Naive thymus-derived CD8-positive, alpha-beta T cell (primary cell): ENCODE measurements at regions not wholly inside any gene's neighbourhood (a gene's known extent, or its start where the extent isn't known, plus 50 kb on each side); places are given as distances from the start of the nearest gene placed in this dataset.
A peak's percentile ranks its signal among the peaks of the same experiment; 100 is the strongest.
"Not testable (repeated sequence)": the region's sequence is repeated elsewhere in the genome, so short reads cannot be mapped to it uniquely, and the experiment has no call there.

Source experiments
- ATAC-seq, 2 donors: fragments of 150-1000 bp; cut with Tn5 transposase in 1 of 2; sonication (Bioruptor Pico), chemical (Tn5 transposase) in 1 of 2; 1 replicate in 1 of 2; 2 replicates in 1 of 2; pipeline ENCODE4 v1.10.0; 2021; ENCODE audit warnings: mild to moderate bottlenecking in 2 of 2, moderate library complexity in 2 of 2
- POLR2A ChIA-PET: fragments of 350-600 bp; sonication (Branson Sonifier 250); formaldehyde crosslinking; loops from one replicate; lab custom pipeline; 2021; ENCODE audit warnings: antibody characterized with exemption; lab: Charles Lee
- DNase-seq, 10 donors: peaks; one replicate each; pipeline versions ENCODE4 v3.0.0 to v3.0.0-alpha.2; 2020 to 2022
- H3K27ac Mint-ChIP-seq, 10 donors: one replicate each; pipeline ENCODE4 v1.8.0; 2020 to 2022; ENCODE audit warnings: mild to moderate bottlenecking in 10 of 10, mixed read lengths in 10 of 10, moderate library complexity in 4 of 10, inconsistent platforms in 1 of 10
- H3K27me3 Mint-ChIP-seq, 5 donors: one replicate each; pipeline ENCODE4 v1.8.0; 2021 to 2022; ENCODE audit warnings: mixed read lengths in 5 of 5
- H3K36me3 Mint-ChIP-seq, 3 donors: one replicate each; pipeline ENCODE4 v1.8.0; 2020 to 2022; ENCODE audit warnings: mixed read lengths in 3 of 3, mild to moderate bottlenecking in 2 of 3, inconsistent platforms in 1 of 3
- H3K4me1 Mint-ChIP-seq, 4 donors: one replicate each; pipeline ENCODE4 v1.8.0; 2021 to 2022; ENCODE audit warnings: mixed read lengths in 4 of 4
- H3K4me3 Mint-ChIP-seq, 10 donors: one replicate each; pipeline ENCODE4 v1.8.0; 2020 to 2022; ENCODE audit warnings: mild to moderate bottlenecking in 10 of 10, mixed read lengths in 10 of 10, moderate library complexity in 6 of 10, inconsistent platforms in 1 of 10
- H3K9me3 Mint-ChIP-seq, 9 donors: one replicate each; pipeline ENCODE4 v1.8.0; 2020 to 2022; ENCODE audit warnings: mixed read lengths in 9 of 9, mild to moderate bottlenecking in 3 of 9, inconsistent platforms in 1 of 9, moderate library complexity in 1 of 9

DNA sequence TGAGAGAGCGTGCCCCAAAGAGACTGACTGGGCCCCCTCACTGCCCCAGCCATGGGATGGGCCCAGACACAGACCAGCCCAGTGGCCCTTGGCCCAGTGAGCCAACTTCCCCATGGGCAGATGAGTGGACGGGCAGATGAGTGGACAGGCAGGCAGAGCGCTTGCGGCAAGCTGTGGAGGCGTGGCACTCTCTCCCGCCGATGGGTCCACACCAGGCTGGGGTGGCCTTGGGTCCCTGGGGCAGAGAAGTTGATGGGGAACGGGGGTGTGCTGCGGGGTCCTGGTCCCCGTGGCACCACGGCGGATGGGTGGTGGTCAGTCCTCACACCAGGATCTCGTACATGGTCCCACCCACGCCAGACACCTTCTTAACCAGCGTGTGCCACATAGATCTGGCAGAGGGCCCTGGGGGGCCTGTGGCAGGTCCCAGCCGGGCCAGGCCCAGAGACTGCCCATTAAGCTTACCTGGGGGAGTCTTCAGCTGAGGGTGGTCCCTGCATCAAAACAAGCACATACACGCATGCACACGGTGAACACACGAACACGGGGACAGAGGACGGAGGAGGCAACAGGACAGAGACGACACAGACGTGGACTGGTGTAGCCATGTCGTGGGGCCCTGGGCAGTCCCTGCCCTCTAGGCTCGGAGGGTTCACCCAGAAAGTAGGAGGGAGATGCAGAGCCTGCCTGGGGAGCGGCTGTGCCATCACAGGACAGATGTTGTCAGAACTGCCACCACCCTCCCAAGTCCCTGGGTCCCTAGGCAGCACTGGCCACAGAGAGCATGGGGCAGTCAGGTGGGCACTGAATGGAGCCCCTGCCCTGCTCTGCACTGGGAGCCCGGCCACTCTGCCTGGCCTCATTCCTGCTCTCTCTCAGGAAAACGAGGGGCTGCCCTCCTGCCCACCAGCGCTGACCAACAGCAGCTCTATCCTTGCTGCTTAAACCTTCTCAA lies 182.2 kb downstream of the IGLL1 start:
- no peak for ATAC-seq
- H3K36me3 Mint-ChIP-seq = no peaks in the 10 kb centered on the region
- H3K4me1 Mint-ChIP-seq = peaks cover 0 to 2% (median 0%) of the 10 kb centered on the region in 4 donors
- no peak overlapping the region for H3K27ac Mint-ChIP-seq
- DNase-seq = no peak
- no peak overlapping the region for H3K4me3 Mint-ChIP-seq
- no peaks in the 10 kb centered on the region for H3K9me3 Mint-ChIP-seq
- H3K27me3 Mint-ChIP-seq = peaks cover 0 to 3% (median 0%) of the 10 kb centered on the region in 5 donors
- POLR2A ChIA-PET = no interaction called here

DNA sequence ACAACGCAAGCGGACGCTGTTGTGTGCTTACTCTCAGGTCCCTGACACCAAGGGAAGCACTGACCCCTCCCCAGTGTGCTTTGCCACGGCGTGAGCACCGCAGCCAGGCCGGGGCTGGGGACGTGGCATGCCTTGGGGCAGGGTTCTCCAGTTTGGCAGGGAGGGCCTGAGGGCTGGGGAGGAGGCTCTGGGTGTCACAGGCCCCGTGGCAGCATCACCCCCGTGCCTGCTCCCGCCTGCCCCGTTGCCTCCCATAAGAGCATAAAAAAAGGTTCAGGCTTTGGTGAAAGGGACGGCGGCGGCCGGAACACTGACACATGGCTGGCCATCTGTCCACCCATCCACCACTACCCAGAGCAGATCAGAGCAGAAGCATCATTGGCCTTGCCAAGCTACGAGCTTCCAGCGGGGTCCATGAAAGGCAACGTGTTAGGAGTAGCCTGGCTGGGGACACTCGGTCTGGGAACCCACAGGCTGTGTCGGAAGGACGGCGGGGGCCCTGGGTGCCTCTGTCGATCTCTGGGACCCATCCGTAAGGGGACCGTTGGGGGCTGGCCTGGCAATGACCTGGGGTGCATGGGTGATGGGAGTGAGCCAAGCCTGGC lies 183.0 kb downstream of the IGLL1 start:
- H3K36me3 Mint-ChIP-seq = no peaks in the 10 kb centered on the region
- ATAC-seq (no peak), DNase-seq (peak in 1 of 10 donors; percentile 46)
- H3K4me3 Mint-ChIP-seq = no peak overlapping the region
- H3K9me3 Mint-ChIP-seq = no peaks in the 10 kb centered on the region
- peaks cover 0 to 1% (median 0%) of the 10 kb centered on the region in 4 donors for H3K4me1 Mint-ChIP-seq
- H3K27me3 Mint-ChIP-seq = peaks cover 0 to 3% (median 0%) of the 10 kb centered on the region in 5 donors
- POLR2A ChIA-PET = no interaction called here
- no peak overlapping the region for H3K27ac Mint-ChIP-seq

DNA sequence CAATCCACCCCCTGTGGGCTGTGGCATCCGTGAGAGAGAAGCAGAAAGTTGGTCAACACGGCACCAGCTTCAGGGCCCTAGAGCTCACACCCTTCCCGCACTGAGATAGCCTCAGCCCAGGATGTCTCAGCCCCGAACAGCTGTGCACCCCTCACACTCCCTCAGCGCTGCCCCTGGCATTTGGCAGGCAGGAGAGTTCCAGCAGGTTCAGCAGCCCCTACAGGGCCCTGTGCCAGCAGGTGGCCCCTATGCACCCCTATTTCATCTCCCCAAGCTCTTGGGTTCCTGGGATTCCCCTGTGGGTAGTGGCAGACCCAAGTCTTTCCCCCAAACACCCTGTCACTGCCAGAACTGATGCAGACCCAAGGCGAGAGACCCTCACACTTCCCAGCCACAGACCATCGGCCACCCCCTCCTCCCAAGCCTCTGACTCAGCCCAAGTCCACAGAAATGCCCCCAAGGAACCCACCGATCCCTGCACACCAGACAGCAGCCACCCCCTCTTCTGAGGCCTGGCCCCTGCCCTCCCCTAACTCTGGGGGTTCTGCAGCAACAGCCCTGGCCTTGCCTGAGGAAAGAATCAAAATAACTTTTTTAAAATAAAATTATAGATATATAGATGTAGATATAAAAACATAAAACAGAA lies 183.6 kb downstream of the IGLL1 start:
- no peak for ATAC-seq
- Mint-ChIP-seq H3K27me3 (peaks cover 0 to 3% (median 0%) of the 10 kb centered on the region in 5 donors), H3K36me3 (no peaks in the 10 kb centered on the region), H3K27ac (no peak overlapping the region), H3K4me1 (no peaks in the 10 kb centered on the region), H3K4me3 (no peak overlapping the region), H3K9me3 (no peaks in the 10 kb centered on the region)
- peak in 1 of 10 donors; percentile 41 for DNase-seq
- POLR2A ChIA-PET = no interaction called here

DNA sequence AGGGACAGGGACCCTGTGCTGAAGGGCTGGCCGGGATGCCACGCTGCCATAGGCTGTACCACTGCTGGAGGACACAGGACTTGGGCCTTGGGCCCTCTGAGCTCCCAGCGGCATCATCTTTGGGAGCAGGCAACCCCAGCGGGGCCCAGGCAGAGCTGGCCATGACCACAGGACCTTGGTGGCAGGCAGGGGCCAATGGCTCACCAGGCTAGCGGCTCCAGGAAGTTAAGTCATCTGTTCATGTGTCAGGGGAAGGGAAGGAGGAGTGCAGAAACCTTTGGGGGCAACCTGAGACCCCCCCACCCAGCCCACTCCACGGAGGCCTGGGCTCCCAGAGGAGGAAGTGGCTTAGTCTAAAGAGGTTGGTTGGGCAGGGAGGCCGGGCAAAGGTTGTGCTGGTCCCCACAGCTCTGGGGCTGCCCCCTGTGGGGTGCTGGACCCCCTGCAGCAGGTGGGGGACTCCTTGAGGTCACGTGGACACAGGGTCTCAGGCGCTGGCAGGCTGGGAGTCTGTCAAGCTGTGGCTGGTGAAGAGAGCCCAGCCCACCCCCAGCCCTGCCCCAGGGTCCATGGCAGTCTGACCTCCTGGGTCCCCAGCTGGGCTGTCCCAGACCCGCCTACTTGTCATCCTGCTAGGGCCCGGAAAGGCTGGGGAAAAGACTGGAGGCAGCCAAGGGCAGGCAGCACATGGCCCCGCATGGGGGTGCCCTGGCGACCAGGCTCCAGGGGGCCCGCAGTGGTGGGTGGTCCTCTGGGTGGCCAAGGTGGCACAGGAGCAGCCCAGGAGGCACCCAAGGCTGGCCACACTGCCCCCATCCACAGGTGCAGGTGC lies 184.3 kb downstream of the IGLL1 start:
- Mint-ChIP-seq H3K4me3 (no peak overlapping the region), H3K36me3 (no peaks in the 10 kb centered on the region), H3K27me3 (peaks cover 0 to 3% (median 0%) of the 10 kb centered on the region in 5 donors), H3K4me1 (no peaks in the 10 kb centered on the region), H3K9me3 (no peaks in the 10 kb centered on the region), H3K27ac (no peak overlapping the region)
- POLR2A ChIA-PET = no interaction called here
- DNase-seq (peak in 1 of 10 donors; percentile 55), ATAC-seq (no peak)

DNA sequence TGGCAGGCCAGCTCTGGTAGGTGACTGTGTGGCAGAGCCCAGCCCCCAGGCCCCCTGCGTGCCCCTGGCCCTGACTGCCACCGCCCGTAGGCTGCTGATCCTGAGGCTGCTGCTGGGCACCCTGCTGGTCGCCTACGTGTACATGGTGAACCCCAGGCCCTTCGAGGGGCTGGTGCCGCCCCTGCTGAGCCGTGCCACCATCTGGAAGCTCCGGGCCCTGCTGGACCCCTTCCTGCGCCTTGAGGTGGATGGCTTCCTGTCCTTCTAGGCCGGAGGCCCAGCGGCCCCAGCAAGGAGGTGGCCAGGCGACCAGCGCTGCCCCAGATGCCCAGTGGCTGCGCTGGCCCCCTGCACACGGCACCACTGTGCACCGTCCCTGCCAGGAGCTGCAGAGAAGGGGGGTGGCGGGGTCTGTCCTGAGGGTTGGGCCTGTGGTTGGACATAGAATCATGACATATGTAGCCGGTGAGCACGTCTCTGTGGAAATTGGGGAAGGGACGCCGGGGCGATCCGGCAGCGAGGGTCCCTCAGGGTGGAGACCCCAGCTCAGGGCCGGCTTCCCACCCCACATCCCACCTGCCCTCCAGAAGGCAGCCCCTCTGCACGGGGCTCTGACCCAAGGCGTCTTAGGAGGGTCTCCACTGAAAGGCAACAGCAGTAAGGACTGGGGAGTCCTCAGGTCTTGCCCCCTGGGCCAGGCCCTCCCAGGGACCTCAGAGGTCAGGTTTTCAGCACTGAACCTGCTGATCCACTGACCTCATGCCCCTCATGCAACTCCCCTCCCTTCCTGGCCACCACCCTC lies 185.4 kb downstream of the IGLL1 start:
- ATAC-seq = no peak
- H3K27me3 Mint-ChIP-seq = no peaks in the 10 kb centered on the region
- peak in 1 of 10 donors; percentile 40 for DNase-seq
- POLR2A ChIA-PET = no interaction called here
- H3K4me1 Mint-ChIP-seq = no peaks in the 10 kb centered on the region
- no peaks in the 10 kb centered on the region for H3K9me3 Mint-ChIP-seq
- no peak overlapping the region for H3K27ac Mint-ChIP-seq
- no peak overlapping the region for H3K4me3 Mint-ChIP-seq
- no peaks in the 10 kb centered on the region for H3K36me3 Mint-ChIP-seq

DNA sequence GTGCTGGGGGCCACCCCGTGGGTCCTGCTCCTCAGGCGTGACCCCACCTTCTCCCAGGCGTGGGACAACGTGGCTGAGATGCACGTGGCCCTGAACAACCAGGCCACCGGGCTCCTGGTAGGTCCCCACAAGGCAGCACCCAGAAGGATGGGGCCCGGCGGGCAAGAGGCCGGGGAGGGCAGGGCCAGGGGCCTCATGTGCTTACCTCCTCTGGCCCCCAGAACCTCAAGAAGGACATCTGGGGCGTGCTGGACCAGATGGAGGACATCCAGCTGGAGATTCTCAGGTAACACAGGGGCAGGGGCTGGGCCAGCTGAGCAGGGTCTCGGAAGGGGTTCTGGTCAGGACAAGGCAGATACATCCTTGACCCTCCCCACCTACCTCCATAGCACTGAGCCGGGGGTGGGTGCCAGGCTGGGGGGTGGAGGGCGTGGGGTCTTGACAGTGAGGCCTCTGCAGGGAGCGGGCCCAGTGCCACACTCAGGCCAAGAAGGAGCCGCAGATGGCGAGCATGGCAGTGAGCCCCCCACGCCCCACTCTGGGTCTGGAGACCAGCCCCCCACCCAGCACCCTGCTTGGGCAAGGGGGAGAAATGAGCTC lies 186.3 kb downstream of the IGLL1 start:
- Mint-ChIP-seq H3K36me3 (no peaks in the 10 kb centered on the region), H3K4me3 (no peak overlapping the region), H3K4me1 (no peaks in the 10 kb centered on the region), H3K9me3 (no peaks in the 10 kb centered on the region), H3K27ac (no peak overlapping the region), H3K27me3 (no peaks in the 10 kb centered on the region)
- no peak for ATAC-seq
- peak in 1 of 10 donors; percentile 40 for DNase-seq
- POLR2A ChIA-PET = no interaction called here

DNA sequence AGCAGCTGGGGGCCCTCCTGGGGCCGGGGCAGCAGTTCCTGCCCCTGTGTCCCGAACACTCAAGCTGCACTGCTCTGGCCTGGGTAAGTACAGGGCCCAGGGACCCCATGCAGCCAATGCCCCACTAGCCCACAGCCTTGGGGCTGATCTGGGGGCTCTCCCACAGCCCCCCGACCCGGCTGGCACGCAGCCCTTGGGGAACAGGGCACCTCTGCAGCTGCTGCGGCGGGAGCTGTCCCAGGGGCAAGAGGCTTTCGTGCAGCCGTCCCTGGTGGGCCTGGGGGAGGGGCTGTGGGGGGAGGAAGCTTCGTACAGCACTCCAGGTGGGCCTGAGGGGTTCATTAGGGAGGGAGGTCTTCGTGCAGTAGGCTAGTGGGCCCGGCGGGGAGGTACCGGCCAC lies 186.9 kb downstream of the IGLL1 start:
- H3K9me3 Mint-ChIP-seq, H3K36me3 Mint-ChIP-seq, H3K27me3 Mint-ChIP-seq, H3K27ac Mint-ChIP-seq, ATAC-seq, POLR2A ChIA-PET, H3K4me3 Mint-ChIP-seq, H3K4me1 Mint-ChIP-seq: not testable (repeated sequence)
- DNase-seq = peak in 1 of 10 donors; percentile 31

DNA sequence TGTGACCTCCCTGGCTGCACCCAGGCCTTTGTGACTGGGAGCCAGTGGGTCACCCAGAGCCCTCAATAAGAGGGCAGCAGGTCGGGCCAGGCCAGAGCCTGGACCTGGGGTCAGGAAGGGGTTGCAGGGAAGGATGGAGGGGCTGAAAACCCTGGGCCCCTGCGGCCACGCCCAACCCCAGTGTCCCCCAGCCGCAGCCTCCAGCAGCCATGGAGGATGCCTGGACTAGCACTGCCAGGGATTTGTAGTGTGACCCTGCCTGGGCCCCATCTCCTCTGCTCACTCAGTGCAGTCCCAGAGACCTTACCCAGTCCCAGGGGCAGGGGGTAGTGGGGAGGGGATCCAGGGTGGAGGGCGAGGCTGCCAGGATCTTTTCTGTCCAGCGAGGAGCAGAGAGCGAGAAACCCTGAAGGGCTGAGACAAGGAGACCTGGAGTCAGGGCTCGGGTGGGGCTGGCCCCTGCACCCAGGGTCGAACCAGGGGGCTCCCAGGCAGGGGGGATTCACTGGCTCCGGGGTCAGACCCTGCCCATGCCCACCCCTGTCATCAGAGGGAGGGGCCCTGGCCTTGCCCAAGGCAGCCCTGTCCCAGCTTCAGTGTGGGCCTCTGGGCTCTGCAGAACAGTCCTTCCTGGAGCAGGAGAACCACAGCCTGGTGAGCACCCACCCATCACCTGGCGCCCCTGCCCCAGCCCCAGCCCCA lies 187.5 kb downstream of the IGLL1 start:
- no peak for ATAC-seq
- no peaks in the 10 kb centered on the region for H3K4me1 Mint-ChIP-seq
- no peaks in the 10 kb centered on the region for H3K27me3 Mint-ChIP-seq
- H3K36me3 Mint-ChIP-seq = no peaks in the 10 kb centered on the region
- DNase-seq = peak in 1 of 10 donors; percentile 48
- H3K9me3 Mint-ChIP-seq = no peaks in the 10 kb centered on the region
- no peak overlapping the region for H3K4me3 Mint-ChIP-seq
- POLR2A ChIA-PET = no interaction called here
- H3K27ac Mint-ChIP-seq = no peak overlapping the region

DNA sequence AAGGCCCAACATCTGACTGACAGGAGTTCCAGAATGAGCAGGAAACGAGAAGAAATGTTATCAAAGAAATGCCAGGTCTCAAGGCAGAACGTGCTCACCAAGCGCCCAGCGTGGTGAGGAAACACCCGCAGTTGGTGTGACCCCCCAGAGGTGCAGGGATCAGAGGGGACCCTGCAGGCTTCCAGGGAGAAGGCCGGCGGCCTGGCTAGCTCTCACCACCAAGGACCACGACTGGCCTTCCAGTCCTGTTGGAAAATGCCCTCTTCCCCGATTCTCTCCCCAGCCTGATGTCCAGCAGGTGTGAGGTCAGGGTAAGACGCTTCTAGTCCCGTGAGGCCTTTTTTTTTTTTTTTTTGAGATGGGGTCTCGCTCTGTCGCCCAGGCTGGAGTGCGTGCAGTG lies 189.1 kb downstream of the IGLL1 start:
- Mint-ChIP-seq H3K4me1 (no peaks in the 10 kb centered on the region), H3K27me3 (peaks cover 0 to under 1% (median 0%) of the 10 kb centered on the region in 5 donors), H3K4me3 (no peak overlapping the region), H3K27ac (no peak overlapping the region), H3K9me3 (no peaks in the 10 kb centered on the region), H3K36me3 (no peaks in the 10 kb centered on the region)
- POLR2A ChIA-PET = no interaction called here
- ATAC-seq (no peak), DNase-seq (no peak)

DNA sequence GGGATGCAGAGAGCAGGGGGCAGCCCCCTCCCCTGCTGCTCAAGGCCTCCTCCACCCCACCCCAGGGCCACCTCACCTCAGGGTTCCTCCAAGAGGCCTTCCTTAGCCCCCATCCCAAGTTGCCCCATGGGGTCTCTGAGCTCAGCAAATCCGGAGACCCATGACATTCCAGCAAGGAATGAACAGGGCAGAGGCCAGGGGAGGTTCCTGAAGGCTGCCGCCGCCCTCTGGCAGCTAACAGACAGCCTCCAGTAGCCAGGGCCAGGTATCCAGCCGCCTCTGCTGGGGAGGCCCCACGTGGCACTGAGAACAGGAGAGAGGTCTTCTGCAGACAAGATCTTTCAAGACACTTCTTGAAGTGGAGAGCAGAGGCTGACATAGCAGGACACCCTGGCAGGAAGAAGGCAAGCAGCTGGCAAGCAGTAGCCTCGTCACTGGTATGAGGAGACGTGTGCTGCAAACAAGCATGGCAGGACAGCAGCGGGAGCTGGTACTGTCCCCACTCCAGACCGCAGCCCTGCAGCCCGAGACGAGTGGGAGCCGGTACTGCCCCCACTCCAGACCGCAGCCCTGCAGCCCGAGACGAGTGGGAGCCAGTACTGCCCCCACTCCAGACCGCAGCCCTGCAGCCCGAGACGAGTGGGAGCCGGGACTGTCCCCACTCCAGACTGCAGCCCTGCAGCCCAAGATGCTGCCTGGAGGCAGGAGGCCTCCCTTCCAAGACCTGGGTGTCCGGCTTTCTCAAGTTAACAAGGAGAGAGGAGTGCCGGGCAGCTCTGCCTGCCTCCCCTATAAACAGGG lies 190.6 kb downstream of the IGLL1 start:
- DNase-seq = no peak
- H3K27ac Mint-ChIP-seq = no peak overlapping the region
- POLR2A ChIA-PET = no interaction called here
- no peak for ATAC-seq
- no peaks in the 10 kb centered on the region for H3K36me3 Mint-ChIP-seq
- H3K27me3 Mint-ChIP-seq = peaks cover 0 to 3% (median 0%) of the 10 kb centered on the region in 5 donors
- no peaks in the 10 kb centered on the region for H3K9me3 Mint-ChIP-seq
- no peak overlapping the region for H3K4me3 Mint-ChIP-seq
- H3K4me1 Mint-ChIP-seq = no peaks in the 10 kb centered on the region

DNA sequence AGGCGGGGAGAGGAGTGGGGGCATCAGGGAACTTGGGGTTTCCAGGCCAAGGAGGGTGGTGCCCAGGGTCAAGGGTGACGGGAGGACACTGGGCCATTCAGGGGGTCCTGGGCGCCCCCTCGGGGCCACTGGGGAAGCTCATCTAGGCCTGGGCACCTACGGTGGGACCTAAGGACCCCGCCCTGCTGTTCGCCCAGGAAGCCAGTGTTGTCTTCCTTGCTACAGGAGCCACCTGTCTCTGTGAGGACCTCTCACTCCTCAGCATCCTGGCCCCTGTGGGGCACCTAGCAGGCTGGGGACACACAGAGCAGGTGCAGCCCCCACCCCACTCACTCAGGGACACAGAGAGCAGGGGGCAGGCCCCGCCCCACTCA lies 191.6 kb downstream of the IGLL1 start:
- H3K9me3 Mint-ChIP-seq = no peaks in the 10 kb centered on the region
- no peaks in the 10 kb centered on the region for H3K36me3 Mint-ChIP-seq
- H3K27me3 Mint-ChIP-seq = peaks cover 0 to 4% (median 0%) of the 10 kb centered on the region in 5 donors

More for the DNA sequence above, 191.6 kb downstream of the IGLL1 start:
- H3K4me3 Mint-ChIP-seq = no peak overlapping the region
- DNase-seq = no peak
- POLR2A ChIA-PET = no interaction called here
- no peak for ATAC-seq
- H3K4me1 Mint-ChIP-seq = no peaks in the 10 kb centered on the region
- H3K27ac Mint-ChIP-seq = no peak overlapping the region
